ENCODE measurements at regions not wholly inside any gene's neighbourhood (a gene's known extent, or its start where the extent isn't known, plus 50 kb on each side); places are given as distances from the start of the nearest gene placed in this dataset.

- no peaks in the 10 kb centered on the region for H3K79me2 ChIP-seq (ENCODE audit: low read length)
- H3K36me3 ChIP-seq (ENCODE audit: insufficient read depth, low read length) = no peaks in the 10 kb centered on the region
- H3K27ac ChIP-seq (ENCODE audit: low read length) = no peak overlapping the region
- H4K20me1 ChIP-seq (ENCODE audit: insufficient read depth, low read depth, low read length) = no peaks in the 10 kb centered on the region
- no peak for DNase-seq
- H3K9me2 ChIP-seq (replicated peaks; ENCODE audit: insufficient read depth, low read length) = no peaks in the 10 kb centered on the region
- H3K27me3 ChIP-seq (ENCODE audit: low read length) = no peaks in the 10 kb centered on the region
- H3K4me1 ChIP-seq (ENCODE audit: low read length) = no peaks in the 10 kb centered on the region
- H3K4me2 ChIP-seq (ENCODE audit: low read depth, low read length, poor library complexity, severe bottlenecking) = no peak overlapping the region
- H2AFZ ChIP-seq (ENCODE audit: low read length) = no peak overlapping the region
- no peak overlapping the region for H3K9ac ChIP-seq (ENCODE audit: low read length)
- H3K9me3 ChIP-seq (ENCODE audit: low read length) = no peaks in the 10 kb centered on the region
- H3K4me3 ChIP-seq (ENCODE audit: low read length) = no peak overlapping the region
These were observed 413.7 kb downstream of the PTPRU start for GRCh38 chr1:29650041-29650400.

- Histone ChIP-seq H3K4me2 (ENCODE audit: low read depth, low read length, poor library complexity, severe bottlenecking) (no peak overlapping the region), H2AFZ (ENCODE audit: low read length) (no peak overlapping the region), H3K27ac (ENCODE audit: low read length) (no peak overlapping the region), H3K4me1 (ENCODE audit: low read length) (no peaks in the 10 kb centered on the region), H3K79me2 (ENCODE audit: low read length) (no peaks in the 10 kb centered on the region), H3K9me2 (replicated peaks; ENCODE audit: insufficient read depth, low read length) (no peaks in the 10 kb centered on the region), H3K9ac (ENCODE audit: low read length) (no peak overlapping the region), H3K36me3 (ENCODE audit: insufficient read depth, low read length) (no peaks in the 10 kb centered on the region), H3K4me3 (ENCODE audit: low read length) (no peak overlapping the region), H3K9me3 (ENCODE audit: low read length) (no peaks in the 10 kb centered on the region), H4K20me1 (ENCODE audit: insufficient read depth, low read depth, low read length) (no peaks in the 10 kb centered on the region), H3K27me3 (ENCODE audit: low read length) (no peaks in the 10 kb centered on the region)
- no peak for DNase-seq
These were observed 413.1 kb downstream of the PTPRU start for GRCh38 chr1:29649189-29650040.

DNA sequence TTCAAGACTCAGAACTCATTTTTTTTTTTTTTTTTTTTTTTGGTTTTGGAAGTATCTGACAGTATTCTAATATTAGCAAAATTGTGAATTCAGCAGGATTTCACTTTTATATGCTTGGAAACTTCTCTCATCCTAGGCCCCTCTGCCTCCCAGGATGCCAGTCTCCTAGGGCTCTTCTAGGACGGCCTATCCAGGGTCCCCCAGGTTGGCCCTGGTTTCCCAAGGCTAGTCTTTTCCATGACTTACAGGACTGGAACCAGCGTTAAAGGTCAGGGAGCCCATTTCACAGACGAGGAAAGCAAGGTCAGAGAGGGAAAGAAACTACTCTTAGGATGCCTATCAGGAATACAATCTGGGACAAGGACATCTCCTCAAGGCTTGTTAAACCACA, 412.5 kb downstream of the PTPRU start:
- Histone ChIP-seq H3K4me2 (ENCODE audit: low read depth, low read length, poor library complexity, severe bottlenecking) (no peak overlapping the region), H3K79me2 (ENCODE audit: low read length) (no peaks in the 10 kb centered on the region), H2AFZ (ENCODE audit: low read length) (no peak overlapping the region), H3K27me3 (ENCODE audit: low read length) (no peaks in the 10 kb centered on the region), H4K20me1 (ENCODE audit: insufficient read depth, low read depth, low read length) (no peaks in the 10 kb centered on the region), H3K36me3 (ENCODE audit: insufficient read depth, low read length) (no peaks in the 10 kb centered on the region), H3K9me2 (replicated peaks; ENCODE audit: insufficient read depth, low read length) (no peaks in the 10 kb centered on the region), H3K4me1 (ENCODE audit: low read length) (no peaks in the 10 kb centered on the region), H3K9ac (ENCODE audit: low read length) (no peak overlapping the region), H3K4me3 (ENCODE audit: low read length) (no peak overlapping the region), H3K27ac (ENCODE audit: low read length) (no peak overlapping the region), H3K9me3 (ENCODE audit: low read length) (no peaks in the 10 kb centered on the region)
- no peak for DNase-seq

DNA sequence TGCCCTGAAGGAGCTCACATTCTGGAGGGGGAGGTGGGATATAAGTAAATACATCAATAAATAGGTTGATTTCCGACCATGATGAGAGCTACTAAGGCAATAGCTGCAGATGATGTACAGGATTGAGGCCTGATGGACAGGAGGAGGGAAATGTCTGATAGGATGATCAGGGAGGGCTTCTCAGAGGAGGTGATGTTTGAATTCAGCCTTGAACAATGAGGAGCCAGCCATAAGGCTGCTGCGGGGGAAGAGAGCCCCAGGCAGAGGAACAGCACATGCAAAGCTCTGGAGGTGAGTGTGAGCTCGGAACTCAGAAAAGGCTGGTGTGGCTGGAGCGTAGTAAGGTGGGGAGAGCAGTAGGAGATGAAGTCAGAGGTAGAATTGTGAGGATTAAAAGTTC, 411.7 kb downstream of the PTPRU start:
- no peak overlapping the region for H2AFZ ChIP-seq (ENCODE audit: low read length)
- no peak overlapping the region for H3K4me2 ChIP-seq (ENCODE audit: low read depth, low read length, poor library complexity, severe bottlenecking)
- H3K27ac ChIP-seq (ENCODE audit: low read length) = no peak overlapping the region
- H3K27me3 ChIP-seq (ENCODE audit: low read length) = no peaks in the 10 kb centered on the region
- no peak for DNase-seq
- H3K36me3 ChIP-seq (ENCODE audit: insufficient read depth, low read length) = no peaks in the 10 kb centered on the region
- H3K9me3 ChIP-seq (ENCODE audit: low read length) = no peaks in the 10 kb centered on the region
- H3K4me3 ChIP-seq (ENCODE audit: low read length) = no peak overlapping the region
- no peaks in the 10 kb centered on the region for H3K4me1 ChIP-seq (ENCODE audit: low read length)
- no peaks in the 10 kb centered on the region for H4K20me1 ChIP-seq (ENCODE audit: insufficient read depth, low read depth, low read length)
- no peaks in the 10 kb centered on the region for H3K9me2 ChIP-seq (replicated peaks; ENCODE audit: insufficient read depth, low read length)
- no peaks in the 10 kb centered on the region for H3K79me2 ChIP-seq (ENCODE audit: low read length)
- no peak overlapping the region for H3K9ac ChIP-seq (ENCODE audit: low read length)

DNA sequence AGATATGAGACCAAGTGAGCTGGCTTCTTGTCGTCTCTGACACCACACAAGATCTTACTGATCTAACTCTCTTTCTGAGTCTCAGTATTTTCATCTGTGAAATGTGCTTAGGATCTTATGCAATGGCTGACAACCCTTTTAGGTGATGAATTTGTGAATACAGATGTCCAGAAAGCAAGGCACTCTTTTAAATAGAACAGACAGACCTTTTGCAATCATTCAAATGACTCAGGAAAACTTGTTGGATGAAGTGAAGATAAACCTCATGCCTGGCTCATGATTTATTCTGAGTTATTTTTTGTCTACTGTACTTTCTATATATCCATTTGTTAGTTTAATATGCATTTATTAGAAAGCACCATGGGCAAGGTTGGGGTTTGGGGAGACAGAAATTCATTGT, 411.3 kb downstream of the PTPRU start:
- Histone ChIP-seq H2AFZ (ENCODE audit: low read length) (no peak overlapping the region), H3K9me2 (replicated peaks; ENCODE audit: insufficient read depth, low read length) (no peaks in the 10 kb centered on the region), H3K4me3 (ENCODE audit: low read length) (no peak overlapping the region), H3K4me1 (ENCODE audit: low read length) (no peaks in the 10 kb centered on the region), H3K27ac (ENCODE audit: low read length) (no peak overlapping the region), H3K27me3 (ENCODE audit: low read length) (no peaks in the 10 kb centered on the region), H3K79me2 (ENCODE audit: low read length) (no peaks in the 10 kb centered on the region), H3K9me3 (ENCODE audit: low read length) (no peaks in the 10 kb centered on the region), H3K36me3 (ENCODE audit: insufficient read depth, low read length) (no peaks in the 10 kb centered on the region), H3K9ac (ENCODE audit: low read length) (no peak overlapping the region), H4K20me1 (ENCODE audit: insufficient read depth, low read depth, low read length) (no peaks in the 10 kb centered on the region), H3K4me2 (ENCODE audit: low read depth, low read length, poor library complexity, severe bottlenecking) (no peak overlapping the region)
- no peak for DNase-seq

- Histone ChIP-seq H3K27ac (ENCODE audit: low read length) (no peak overlapping the region), H3K9me3 (ENCODE audit: low read length) (no peaks in the 10 kb centered on the region), H3K9ac (ENCODE audit: low read length) (no peak overlapping the region), H3K9me2 (replicated peaks; ENCODE audit: insufficient read depth, low read length) (no peaks in the 10 kb centered on the region), H3K4me1 (ENCODE audit: low read length) (no peaks in the 10 kb centered on the region), H3K36me3 (ENCODE audit: insufficient read depth, low read length) (no peaks in the 10 kb centered on the region), H3K79me2 (ENCODE audit: low read length) (no peaks in the 10 kb centered on the region), H3K4me3 (ENCODE audit: low read length) (no peak overlapping the region), H3K27me3 (ENCODE audit: low read length) (no peaks in the 10 kb centered on the region), H2AFZ (ENCODE audit: low read length) (no peak overlapping the region), H3K4me2 (ENCODE audit: low read depth, low read length, poor library complexity, severe bottlenecking) (no peak overlapping the region), H4K20me1 (ENCODE audit: insufficient read depth, low read depth, low read length) (no peaks in the 10 kb centered on the region)
- no peak for DNase-seq
These were observed 409.9 kb downstream of the PTPRU start for GRCh38 chr1:29646161-29646775.

GRCh38 chr1:29645586-29645985, 409.3 kb downstream of the PTPRU start:
- Histone ChIP-seq H3K9me2 (replicated peaks; ENCODE audit: insufficient read depth, low read length) (no peaks in the 10 kb centered on the region), H3K27ac (ENCODE audit: low read length) (no peak overlapping the region), H3K9ac (ENCODE audit: low read length) (no peak overlapping the region), H4K20me1 (ENCODE audit: insufficient read depth, low read depth, low read length) (0 out of 2 replicates have a peak, but pooled peaks cover 3% of the 10 kb centered on the region), H3K27me3 (ENCODE audit: low read length) (no peaks in the 10 kb centered on the region), H3K4me2 (ENCODE audit: low read depth, low read length, poor library complexity, severe bottlenecking) (no peak overlapping the region), H3K36me3 (ENCODE audit: insufficient read depth, low read length) (no peaks in the 10 kb centered on the region), H3K9me3 (ENCODE audit: low read length) (no peaks in the 10 kb centered on the region), H3K79me2 (ENCODE audit: low read length) (no peaks in the 10 kb centered on the region), H2AFZ (ENCODE audit: low read length) (no peak overlapping the region), H3K4me1 (ENCODE audit: low read length) (no peaks in the 10 kb centered on the region), H3K4me3 (ENCODE audit: low read length) (no peak overlapping the region)
- no peak for DNase-seq

DNA sequence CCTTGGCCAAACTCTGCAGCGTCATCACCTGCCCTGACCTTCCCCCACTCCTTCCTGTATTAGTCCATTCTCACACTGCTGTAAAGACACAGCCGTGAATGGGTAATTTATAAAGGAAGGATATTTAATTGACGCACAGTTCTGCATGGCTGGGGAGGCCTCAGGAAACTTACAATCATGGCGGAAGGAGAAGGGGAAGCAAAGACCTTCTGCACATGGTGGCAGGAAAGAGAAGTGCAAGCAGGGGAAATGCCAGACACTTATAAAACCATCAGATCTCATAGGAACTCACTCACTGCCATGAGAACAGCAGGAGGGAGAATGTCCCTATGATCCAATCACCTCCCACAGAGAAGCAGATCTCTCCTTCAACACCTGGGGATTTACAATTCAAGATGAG, 408.5 kb downstream of the PTPRU start:
- Histone ChIP-seq H3K79me2 (ENCODE audit: low read length) (no peaks in the 10 kb centered on the region), H3K36me3 (ENCODE audit: insufficient read depth, low read length) (no peaks in the 10 kb centered on the region), H3K4me2 (ENCODE audit: low read depth, low read length, poor library complexity, severe bottlenecking) (no peak overlapping the region), H2AFZ (ENCODE audit: low read length) (no peak overlapping the region), H3K27me3 (ENCODE audit: low read length) (no peaks in the 10 kb centered on the region), H3K4me3 (ENCODE audit: low read length) (no peak overlapping the region), H3K9me2 (replicated peaks; ENCODE audit: insufficient read depth, low read length) (no peaks in the 10 kb centered on the region), H4K20me1 (ENCODE audit: insufficient read depth, low read depth, low read length) (0 out of 2 replicates have a peak, but pooled peaks cover 3% of the 10 kb centered on the region), H3K27ac (ENCODE audit: low read length) (no peak overlapping the region), H3K9me3 (ENCODE audit: low read length) (no peaks in the 10 kb centered on the region), H3K4me1 (ENCODE audit: low read length) (no peaks in the 10 kb centered on the region), H3K9ac (ENCODE audit: low read length) (no peak overlapping the region)
- DNase-seq = no peak
